ENCODE measurements at regions not wholly inside any gene's neighbourhood (a gene's known extent, or its start where the extent isn't known, plus 50 kb on each side); places are given as distances from the start of the nearest gene placed in this dataset.

DNA sequence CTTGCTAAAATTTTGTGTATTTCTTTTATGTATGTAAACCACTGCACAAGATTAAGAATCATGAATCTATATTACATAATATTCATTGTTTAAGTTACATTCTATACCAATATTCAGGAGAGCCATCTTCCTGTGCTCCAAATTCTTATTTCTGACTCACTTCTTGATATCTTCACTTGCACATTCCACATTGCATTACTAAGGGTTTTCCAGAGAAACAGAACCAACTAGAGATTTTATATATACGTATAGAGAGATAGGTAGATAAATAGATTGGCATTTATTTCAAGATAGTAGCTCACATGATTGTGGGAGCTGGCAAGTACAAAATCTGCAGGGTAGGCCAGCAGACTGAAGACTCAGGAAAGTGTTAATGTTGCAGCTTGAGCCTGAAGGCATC is 222.2 kb upstream of the PRSS16 start:
- TF ChIP-seq CTCF (IDR thresholded peaks at IDR 0.05) (no peak), POLR2AphosphoS5 (IDR thresholded peaks at IDR 0.05) (no peak), EP300 (IDR thresholded peaks at IDR 0.05) (no peak)
